HUES48 (cell line): ENCODE measurements at regions not wholly inside any gene's neighbourhood (a gene's known extent, or its start where the extent isn't known, plus 50 kb on each side); places are given as distances from the start of the nearest gene placed in this dataset.

ENCODE experiments used
- H3K27ac ChIP-seq: one replicate; pipeline ENCODE4 v1.7.0; 2013; ENCODE audit warnings: low read depth, low read length, inconsistent platforms
- H3K27me3 ChIP-seq: 2 replicates; pipeline ENCODE4 v1.6.1; 2013; ENCODE audit warnings: mild to moderate bottlenecking, low read length; ENCODE audit not compliant: control insufficient read depth, insufficient read depth
- H3K36me3 ChIP-seq: 2 replicates; pipeline ENCODE4 v1.6.1; 2013; ENCODE audit warnings: low read length; ENCODE audit not compliant: control insufficient read depth, insufficient read depth
- H3K4me1 ChIP-seq: 2 replicates; pipeline ENCODE4 v1.6.1; 2013; ENCODE audit warnings: mild to moderate bottlenecking, low read length; ENCODE audit not compliant: control insufficient read depth, insufficient read depth
- H3K4me3 ChIP-seq: 2 replicates; pipeline ENCODE4 v1.5.1; 2013; ENCODE audit warnings: mild to moderate bottlenecking, low read depth, low read length
- H3K9ac ChIP-seq: 2 replicates; pipeline ENCODE4 v1.6.1; 2013; ENCODE audit warnings: mild to moderate bottlenecking, low read depth, low read length, moderate library complexity
- H3K9me3 ChIP-seq: 2 replicates; pipeline ENCODE4 v1.6.1; 2013; ENCODE audit warnings: low read length; ENCODE audit not compliant: control insufficient read depth, insufficient read depth

- Histone ChIP-seq H3K9ac (no peak overlapping the region), H3K4me3 (no peak overlapping the region), H3K9me3 (no peaks in the 10 kb centered on the region), H3K27me3 (no peaks in the 10 kb centered on the region), H3K27ac (no peak overlapping the region), H3K36me3 (no peaks in the 10 kb centered on the region), H3K4me1 (no peaks in the 10 kb centered on the region)
Measured at GRCh38 chr18:30713299-30713698, 329.2 kb downstream of the DSC3 start.

GRCh38 chr18:30712383-30712782 is 330.2 kb downstream of the DSC3 start:
- H3K9me3 ChIP-seq = no peaks in the 10 kb centered on the region
- no peaks in the 10 kb centered on the region for H3K27me3 ChIP-seq
- no peaks in the 10 kb centered on the region for H3K4me1 ChIP-seq
- H3K4me3 ChIP-seq = no peak overlapping the region
- no peaks in the 10 kb centered on the region for H3K36me3 ChIP-seq
- H3K9ac ChIP-seq = no peak overlapping the region
- no peak overlapping the region for H3K27ac ChIP-seq

- H3K27me3 ChIP-seq = no peaks in the 10 kb centered on the region
- no peak overlapping the region for H3K9ac ChIP-seq
- no peaks in the 10 kb centered on the region for H3K9me3 ChIP-seq
- H3K4me3 ChIP-seq = no peak overlapping the region
- no peaks in the 10 kb centered on the region for H3K4me1 ChIP-seq
- no peak overlapping the region for H3K27ac ChIP-seq
- H3K36me3 ChIP-seq = no peaks in the 10 kb centered on the region
Measured at GRCh38 chr18:30709595-30709994, 332.9 kb downstream of the DSC3 start.

GRCh38 chr18:30705943-30706342 is 336.6 kb downstream of the DSC3 start:
- Histone ChIP-seq H3K36me3 (no peaks in the 10 kb centered on the region), H3K9ac (no peak overlapping the region), H3K9me3 (no peaks in the 10 kb centered on the region), H3K27ac (no peak overlapping the region), H3K27me3 (no peaks in the 10 kb centered on the region), H3K4me1 (no peaks in the 10 kb centered on the region), H3K4me3 (no peak overlapping the region)

GRCh38 chr18:30698571-30698970 is 344.0 kb downstream of the DSC3 start:
- Histone ChIP-seq H3K4me1 (no peaks in the 10 kb centered on the region), H3K9me3 (no peaks in the 10 kb centered on the region), H3K27ac (no peak overlapping the region), H3K27me3 (no peaks in the 10 kb centered on the region), H3K9ac (no peak overlapping the region), H3K4me3 (no peak overlapping the region), H3K36me3 (no peaks in the 10 kb centered on the region)

- Histone ChIP-seq H3K27me3 (no peaks in the 10 kb centered on the region), H3K36me3 (no peaks in the 10 kb centered on the region), H3K4me1 (no peaks in the 10 kb centered on the region), H3K9me3 (no peaks in the 10 kb centered on the region), H3K27ac (no peak overlapping the region), H3K9ac (no peak overlapping the region), H3K4me3 (no peak overlapping the region)
Measured at GRCh38 chr18:30696201-30696600, 346.3 kb downstream of the DSC3 start.

GRCh38 chr18:30694773-30695172 is 347.8 kb downstream of the DSC3 start:
- Histone ChIP-seq H3K9ac (no peak overlapping the region), H3K4me3 (no peak overlapping the region), H3K27me3 (no peaks in the 10 kb centered on the region), H3K4me1 (no peaks in the 10 kb centered on the region), H3K9me3 (no peaks in the 10 kb centered on the region), H3K27ac (no peak overlapping the region), H3K36me3 (no peaks in the 10 kb centered on the region)

GRCh38 chr18:30689216-30689615 is 353.3 kb downstream of the DSC3 start:
- Histone ChIP-seq H3K27ac (no peak overlapping the region), H3K27me3 (no peaks in the 10 kb centered on the region), H3K36me3 (no peaks in the 10 kb centered on the region), H3K4me1 (peaks cover 5% of the 10 kb centered on the region; the same call in 1 of the 2 replicates), H3K9me3 (no peaks in the 10 kb centered on the region), H3K9ac (no peak overlapping the region), H3K4me3 (no peak overlapping the region)

- no peaks in the 10 kb centered on the region for H3K36me3 ChIP-seq
- H3K9me3 ChIP-seq = no peaks in the 10 kb centered on the region
- no peak overlapping the region for H3K27ac ChIP-seq
- peaks cover 5% of the 10 kb centered on the region; the same call in 1 of the 2 replicates for H3K4me1 ChIP-seq
- no peak overlapping the region for H3K9ac ChIP-seq
- no peak overlapping the region for H3K4me3 ChIP-seq
- no peaks in the 10 kb centered on the region for H3K27me3 ChIP-seq
Measured at GRCh38 chr18:30687501-30687900, 355.0 kb downstream of the DSC3 start.

GRCh38 chr18:30684825-30685481 is 357.6 kb downstream of the DSC3 start:
- Histone ChIP-seq H3K4me3 (no peak overlapping the region), H3K27me3 (no peaks in the 10 kb centered on the region), H3K27ac (no peak overlapping the region), H3K9ac (no peak overlapping the region), H3K9me3 (no peaks in the 10 kb centered on the region), H3K36me3 (no peaks in the 10 kb centered on the region), H3K4me1 (peaks cover 5% of the 10 kb centered on the region; the same call in 1 of the 2 replicates)

- Histone ChIP-seq H3K9me3 (no peaks in the 10 kb centered on the region), H3K27me3 (no peaks in the 10 kb centered on the region), H3K27ac (no peak overlapping the region), H3K36me3 (no peaks in the 10 kb centered on the region), H3K4me3 (no peak overlapping the region), H3K9ac (no peak overlapping the region), H3K4me1 (peaks cover 5% of the 10 kb centered on the region; the same call in 1 of the 2 replicates)
Measured at GRCh38 chr18:30683836-30684235, 358.7 kb downstream of the DSC3 start.
